Body of pancreas (tissue), 4 donors: ENCODE measurements at regions not wholly inside any gene's neighbourhood (a gene's known extent, or its start where the extent isn't known, plus 50 kb on each side); places are given as distances from the start of the nearest gene placed in this dataset.

ENCODE experiments used
- POLR2A ChIP-seq, 3 donors: fragments of 450-650 bp; IDR thresholded peaks; one replicate each; pipeline ENCODE4 v1.6.1; 2016; ENCODE audit warnings: antibody characterized with exemption in 3 of 3, mild to moderate bottlenecking in 2 of 3
- TF ChIP-seq, protein P1 (sequence below), 7 experiments: fragments of 450-650 bp in 4 of 7; fragments of 200-600 bp in 3 of 7; sonication (generic) in 3 of 7; IDR thresholded peaks; one replicate each; pipeline ENCODE4 v1.5.1; 2016 to 2019; ENCODE audit warnings: antibody characterized with exemption in 7 of 7

- TF ChIP-seq, protein P1, sequence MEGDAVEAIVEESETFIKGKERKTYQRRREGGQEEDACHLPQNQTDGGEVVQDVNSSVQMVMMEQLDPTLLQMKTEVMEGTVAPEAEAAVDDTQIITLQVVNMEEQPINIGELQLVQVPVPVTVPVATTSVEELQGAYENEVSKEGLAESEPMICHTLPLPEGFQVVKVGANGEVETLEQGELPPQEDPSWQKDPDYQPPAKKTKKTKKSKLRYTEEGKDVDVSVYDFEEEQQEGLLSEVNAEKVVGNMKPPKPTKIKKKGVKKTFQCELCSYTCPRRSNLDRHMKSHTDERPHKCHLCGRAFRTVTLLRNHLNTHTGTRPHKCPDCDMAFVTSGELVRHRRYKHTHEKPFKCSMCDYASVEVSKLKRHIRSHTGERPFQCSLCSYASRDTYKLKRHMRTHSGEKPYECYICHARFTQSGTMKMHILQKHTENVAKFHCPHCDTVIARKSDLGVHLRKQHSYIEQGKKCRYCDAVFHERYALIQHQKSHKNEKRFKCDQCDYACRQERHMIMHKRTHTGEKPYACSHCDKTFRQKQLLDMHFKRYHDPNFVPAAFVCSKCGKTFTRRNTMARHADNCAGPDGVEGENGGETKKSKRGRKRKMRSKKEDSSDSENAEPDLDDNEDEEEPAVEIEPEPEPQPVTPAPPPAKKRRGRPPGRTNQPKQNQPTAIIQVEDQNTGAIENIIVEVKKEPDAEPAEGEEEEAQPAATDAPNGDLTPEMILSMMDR (IDR thresholded peaks at IDR 0.05), result no peak
- no peak for TF ChIP-seq POLR2A (IDR thresholded peaks at IDR 0.05)
Measured at GRCh38 chr5:122607818-122608217, 167.1 kb upstream of the SNX2 start.
